Activated CD8-positive, alpha-beta T cell treated with anti-CD3 and anti-CD28 coated beads for 36 hours (primary cell): ENCODE measurements at regions not wholly inside any gene's neighbourhood (a gene's known extent, or its start where the extent isn't known, plus 50 kb on each side); places are given as distances from the start of the nearest gene placed in this dataset.

Experiments used
- ATAC-seq: fragments of 200-7000 bp; cut with Tn5 transposase; one replicate; pipeline ENCODE4 v1.10.0; 2021; ENCODE audit warnings: mild to moderate bottlenecking, moderate library complexity
- CTCF ChIA-PET: fragments of 350-600 bp; sonication (Branson Sonifier 250); formaldehyde crosslinking; loops from one replicate; lab custom pipeline; 2021; ENCODE audit warnings: antibody characterized with exemption; lab: Charles Lee
- POLR2A ChIA-PET: fragments of 350-600 bp; sonication (Branson Sonifier 250); formaldehyde crosslinking; loops from one replicate; lab custom pipeline; 2021; ENCODE audit warnings: antibody characterized with exemption; lab: Charles Lee
- DNase-seq: peaks from one replicate; pipeline ENCODE4 v3.0.0-alpha.2; 2020
- H3K27ac Mint-ChIP-seq: one replicate; pipeline ENCODE4 v1.8.0; 2021; ENCODE audit warnings: mild to moderate bottlenecking, mixed read lengths
- H3K27me3 Mint-ChIP-seq: one replicate; pipeline ENCODE4 v1.8.0; 2021; ENCODE audit warnings: mixed read lengths
- H3K36me3 Mint-ChIP-seq: one replicate; pipeline ENCODE4 v1.8.0; 2021; ENCODE audit warnings: low read depth, mixed read lengths
- H3K4me1 Mint-ChIP-seq: one replicate; pipeline ENCODE4 v1.8.0; 2021; ENCODE audit warnings: low read depth, mixed read lengths
- H3K4me3 Mint-ChIP-seq: one replicate; pipeline ENCODE4 v1.8.0; 2021; ENCODE audit warnings: mild to moderate bottlenecking, moderate library complexity, mixed read lengths
- H3K9me3 Mint-ChIP-seq: one replicate; pipeline ENCODE4 v1.8.0; 2021; ENCODE audit warnings: mixed read lengths
- intact Hi-C: fragments of 100-400 bp; cut with micrococcal nuclease; formaldehyde crosslinking; loops from one replicate; pipeline ENCODE4 v1.10.0; 2022
- TF ChIP-seq, protein P1 (sequence below): fragments of 200-600 bp; IDR thresholded peaks from one replicate; pipeline ENCODE4 v1.8.0; 2022; ENCODE audit warnings: antibody characterized with exemption, mild to moderate bottlenecking

DNA sequence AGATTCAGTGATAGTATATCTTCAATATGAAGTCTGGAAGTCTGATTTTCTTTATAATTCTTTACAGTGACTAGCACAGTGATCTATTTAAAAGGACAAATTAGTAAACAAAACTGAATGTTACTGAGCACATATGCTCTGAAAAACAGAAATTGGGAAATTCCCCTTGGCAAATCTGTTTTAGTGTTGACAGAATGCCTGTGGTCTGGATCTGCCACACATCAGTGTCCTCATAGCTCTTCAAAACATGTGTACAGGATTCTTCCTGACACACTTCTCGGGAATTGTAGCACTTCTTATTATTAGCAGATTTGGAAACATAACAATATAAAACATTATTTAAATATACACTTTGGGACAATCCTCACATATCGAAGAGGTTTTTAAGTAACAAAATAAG lies 354.3 kb downstream of the COL12A1 start:
- TF ChIP-seq, protein P1, sequence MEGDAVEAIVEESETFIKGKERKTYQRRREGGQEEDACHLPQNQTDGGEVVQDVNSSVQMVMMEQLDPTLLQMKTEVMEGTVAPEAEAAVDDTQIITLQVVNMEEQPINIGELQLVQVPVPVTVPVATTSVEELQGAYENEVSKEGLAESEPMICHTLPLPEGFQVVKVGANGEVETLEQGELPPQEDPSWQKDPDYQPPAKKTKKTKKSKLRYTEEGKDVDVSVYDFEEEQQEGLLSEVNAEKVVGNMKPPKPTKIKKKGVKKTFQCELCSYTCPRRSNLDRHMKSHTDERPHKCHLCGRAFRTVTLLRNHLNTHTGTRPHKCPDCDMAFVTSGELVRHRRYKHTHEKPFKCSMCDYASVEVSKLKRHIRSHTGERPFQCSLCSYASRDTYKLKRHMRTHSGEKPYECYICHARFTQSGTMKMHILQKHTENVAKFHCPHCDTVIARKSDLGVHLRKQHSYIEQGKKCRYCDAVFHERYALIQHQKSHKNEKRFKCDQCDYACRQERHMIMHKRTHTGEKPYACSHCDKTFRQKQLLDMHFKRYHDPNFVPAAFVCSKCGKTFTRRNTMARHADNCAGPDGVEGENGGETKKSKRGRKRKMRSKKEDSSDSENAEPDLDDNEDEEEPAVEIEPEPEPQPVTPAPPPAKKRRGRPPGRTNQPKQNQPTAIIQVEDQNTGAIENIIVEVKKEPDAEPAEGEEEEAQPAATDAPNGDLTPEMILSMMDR: no peak

DNA sequence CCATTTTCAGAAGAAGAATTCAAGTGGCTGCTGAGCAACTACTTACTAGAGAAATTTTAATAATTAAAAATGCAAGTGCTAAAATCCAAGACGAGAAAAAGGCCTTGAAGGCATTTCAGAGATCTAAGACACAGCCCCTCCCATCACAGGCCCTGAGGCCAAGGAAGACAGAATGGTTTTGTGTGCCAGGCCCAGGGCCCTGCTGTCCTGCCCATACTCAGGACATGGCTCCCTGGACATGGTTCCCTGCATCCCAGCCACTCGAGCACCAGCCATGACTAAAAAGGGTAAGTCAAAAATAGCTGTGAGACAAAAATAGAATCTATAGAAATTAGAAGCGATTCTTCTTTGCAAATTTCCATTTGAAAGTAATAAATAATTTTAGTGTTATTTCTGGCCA lies 364.9 kb downstream of the COL12A1 start:
- ChIA-PET CTCF (no interaction called here), POLR2A (no interaction called here)
- intact Hi-C loops: no loop called here
- Mint-ChIP-seq H3K27me3 (no peaks in the 10 kb centered on the region), H3K36me3 (no peaks in the 10 kb centered on the region), H3K9me3 (peaks cover 5% of the 10 kb centered on the region), H3K4me1 (no peaks in the 10 kb centered on the region), H3K4me3 (no peak overlapping the region), H3K27ac (no peak overlapping the region)
- DNase-seq: no peak
- TF ChIP-seq, protein P1: no peak
- no peak for ATAC-seq

More for the DNA sequence above, 354.3 kb downstream of the COL12A1 start:
- ChIA-PET POLR2A (no interaction called here), CTCF (no interaction called here)
- H3K27me3 Mint-ChIP-seq: no peaks in the 10 kb centered on the region
- H3K27ac Mint-ChIP-seq: no peak overlapping the region
- intact Hi-C loops: no loop called here
- H3K36me3 Mint-ChIP-seq: no peaks in the 10 kb centered on the region
- H3K4me1 Mint-ChIP-seq: no peaks in the 10 kb centered on the region
- ATAC-seq (no peak), DNase-seq (no peak)
- no peaks in the 10 kb centered on the region for H3K9me3 Mint-ChIP-seq
- H3K4me3 Mint-ChIP-seq: no peak overlapping the region

DNA sequence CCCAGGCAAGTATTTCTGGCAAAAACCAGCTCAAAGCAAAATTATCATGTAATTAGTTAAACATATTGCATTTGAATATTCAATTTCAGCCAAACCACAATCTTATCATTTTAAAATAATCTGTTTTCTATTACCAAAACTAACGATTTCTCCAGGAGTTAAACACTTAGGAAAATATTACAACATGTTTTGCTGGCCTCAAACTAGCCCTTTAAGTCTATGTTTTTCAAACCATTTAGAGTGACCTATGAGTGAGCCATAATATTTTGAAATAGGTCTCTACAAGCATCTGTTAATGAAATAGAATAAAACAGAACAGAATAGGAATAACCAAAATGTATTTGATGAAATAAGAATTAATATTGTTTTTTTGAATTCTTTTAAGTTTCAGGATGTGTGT lies 370.9 kb downstream of the COL12A1 start:
- no peak overlapping the region for H3K4me3 Mint-ChIP-seq
- no peaks in the 10 kb centered on the region for H3K27me3 Mint-ChIP-seq
- POLR2A ChIA-PET: no interaction called here
- H3K27ac Mint-ChIP-seq: no peak overlapping the region
- no peaks in the 10 kb centered on the region for H3K36me3 Mint-ChIP-seq
- H3K4me1 Mint-ChIP-seq: no peaks in the 10 kb centered on the region
- no peak for ATAC-seq
- H3K9me3 Mint-ChIP-seq: no peaks in the 10 kb centered on the region
- DNase-seq: no peak
- TF ChIP-seq, protein P1: no peak
- CTCF ChIA-PET: no interaction called here
- intact Hi-C loops: no loop called here

DNA sequence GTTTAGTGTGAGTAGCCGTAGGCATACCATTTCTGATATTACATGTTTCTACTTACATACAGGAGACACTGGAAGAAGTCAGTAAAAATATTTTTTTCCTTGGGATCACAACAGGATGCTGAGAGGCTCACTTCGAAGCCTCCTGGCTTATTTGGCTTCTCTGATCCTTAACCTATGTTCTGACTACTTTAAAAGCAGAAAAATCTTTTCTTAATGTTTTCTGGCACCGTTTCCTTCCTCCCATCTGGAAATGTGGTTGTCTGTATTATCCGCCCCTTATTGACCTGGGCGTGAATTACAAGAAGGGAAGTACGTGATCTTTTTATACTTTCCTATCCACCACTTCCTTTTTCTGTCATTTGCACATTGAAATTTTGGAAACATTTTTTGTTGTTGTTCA lies 379.6 kb downstream of the COL12A1 start:
- ATAC-seq (no peak), DNase-seq (no peak)
- TF ChIP-seq, protein P1: no peak
- intact Hi-C loops: no loop called here
- Mint-ChIP-seq H3K4me3 (no peak overlapping the region), H3K27ac (no peak overlapping the region), H3K27me3 (no peaks in the 10 kb centered on the region), H3K9me3 (peaks cover 7% of the 10 kb centered on the region), H3K36me3 (no peaks in the 10 kb centered on the region), H3K4me1 (no peaks in the 10 kb centered on the region)
- CTCF ChIA-PET: no interaction called here
- POLR2A ChIA-PET: no interaction called here

DNA sequence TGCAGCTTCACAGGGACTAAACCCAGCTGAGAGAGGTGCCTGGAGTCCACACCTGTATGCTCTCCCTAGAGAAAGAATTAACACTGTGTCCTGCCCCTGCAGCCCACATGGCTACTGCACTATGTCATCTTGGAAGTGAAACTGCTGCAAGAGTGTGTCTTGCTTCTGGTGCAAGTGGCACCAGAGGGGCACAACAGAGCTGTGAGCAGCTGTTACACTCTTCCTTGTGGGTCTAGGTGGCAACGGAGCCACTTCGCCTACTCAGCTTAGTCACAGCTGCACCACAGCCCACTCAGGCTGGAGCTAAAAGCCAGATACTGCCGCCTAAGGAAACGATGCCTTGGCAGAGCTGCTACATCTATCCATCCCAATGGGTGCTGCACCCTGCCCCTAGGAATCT lies 391.4 kb downstream of the COL12A1 start:
- DNase-seq (no peak), ATAC-seq (no peak)
- Mint-ChIP-seq H3K36me3 (no peaks in the 10 kb centered on the region), H3K9me3 (peaks cover 19% of the 10 kb centered on the region), H3K27ac (no peak overlapping the region), H3K4me3 (no peak overlapping the region), H3K27me3 (no peaks in the 10 kb centered on the region), H3K4me1 (no peaks in the 10 kb centered on the region)
- POLR2A ChIA-PET: no interaction called here
- TF ChIP-seq, protein P1: no peak
- CTCF ChIA-PET: no interaction called here
- intact Hi-C loops: no loop called here
